Loucy (cell line): ENCODE measurements at regions not wholly inside any gene's neighbourhood (a gene's known extent, or its start where the extent isn't known, plus 50 kb on each side); places are given as distances from the start of the nearest gene placed in this dataset.

Experiments
- CTCF ChIP-seq: fragments of 200-600 bp; sonication (generic); conservative IDR thresholded peaks from 2 replicates; pipeline ENCODE4 v1.5.1; 2014; ENCODE audit warnings: mild to moderate bottlenecking, antibody characterized with exemption, low read length
- EZH2phosphoT487 ChIP-seq: fragments of 200-600 bp; IDR thresholded peaks from 2 replicates; pipeline ENCODE4 v1.6.1; 2018; ENCODE audit warnings: antibody characterized with exemption, mild to moderate bottlenecking, moderate library complexity, borderline replicate concordance

- no peak for TF ChIP-seq CTCF
- no peak for TF ChIP-seq EZH2phosphoT487
Measured at GRCh38 chr18:26696308-26696707, 148.0 kb upstream of the KCTD1 start.
